Kidney epithelial cell (primary cell): ENCODE measurements at regions not wholly inside any gene's neighbourhood (a gene's known extent, or its start where the extent isn't known, plus 50 kb on each side); places are given as distances from the start of the nearest gene placed in this dataset.
A peak's percentile ranks its signal among the peaks of the same experiment; 100 is the strongest.

Experiments used
- DNase-seq: peaks from one replicate; pipeline ENCODE4 v3.0.0-alpha.2; 2010; ENCODE audit warnings: low read depth
- H3K27me3 ChIP-seq: 2 replicates; pipeline ENCODE4 v1.6.0; 2011; ENCODE audit warnings: low read length; ENCODE audit not compliant: control insufficient read depth, insufficient read depth
- H3K36me3 ChIP-seq: 2 replicates; pipeline ENCODE4 v1.5.1; 2011; ENCODE audit warnings: low read length; ENCODE audit not compliant: control insufficient read depth, insufficient read depth
- H3K4me3 ChIP-seq: 2 replicates; pipeline ENCODE4 v1.5.1; 2011; ENCODE audit warnings: low read depth, mild to moderate bottlenecking, control low read depth, low read length
- CTCF ChIP-seq: IDR thresholded peaks from 2 replicates; pipeline ENCODE4 v1.5.1; 2011; ENCODE audit warnings: mild to moderate bottlenecking, moderate library complexity, low read length, control low read depth, inconsistent platforms; ENCODE audit not compliant: insufficient read depth, poor library complexity, severe bottlenecking

GRCh38 chr9:115169003-115169402, 51.0 kb upstream of the TNC start:
- no peak overlapping the region for H3K4me3 ChIP-seq
- DNase-seq = no peak
- H3K36me3 ChIP-seq = no peaks in the 10 kb centered on the region
- H3K27me3 ChIP-seq = no peaks in the 10 kb centered on the region
- no peak for TF ChIP-seq CTCF

- Histone ChIP-seq H3K4me3 (no peak overlapping the region), H3K27me3 (no peaks in the 10 kb centered on the region), H3K36me3 (no peaks in the 10 kb centered on the region)
- TF ChIP-seq CTCF = peak; percentile 5
- DNase-seq = peak; percentile 53
Observed at GRCh38 chr9:115170358-115171073, 52.6 kb upstream of the TNC start.

- DNase-seq = no peak
- H3K27me3 ChIP-seq = no peaks in the 10 kb centered on the region
- no peak for TF ChIP-seq CTCF
- no peaks in the 10 kb centered on the region for H3K36me3 ChIP-seq
- no peak overlapping the region for H3K4me3 ChIP-seq
Observed at GRCh38 chr9:115171921-115172388, 54.0 kb upstream of the TNC start.

GRCh38 chr9:115182264-115182663, 64.3 kb upstream of the TNC start:
- no peak for DNase-seq
- Histone ChIP-seq H3K4me3 (no peak overlapping the region), H3K36me3 (no peaks in the 10 kb centered on the region), H3K27me3 (no peaks in the 10 kb centered on the region)
- no peak for TF ChIP-seq CTCF

GRCh38 chr9:115183436-115183835, 65.5 kb upstream of the TNC start:
- no peak for DNase-seq
- no peak for TF ChIP-seq CTCF
- H3K36me3 ChIP-seq = no peaks in the 10 kb centered on the region
- no peak overlapping the region for H3K4me3 ChIP-seq
- H3K27me3 ChIP-seq = no peaks in the 10 kb centered on the region

- no peaks in the 10 kb centered on the region for H3K36me3 ChIP-seq
- no peak for TF ChIP-seq CTCF
- no peaks in the 10 kb centered on the region for H3K27me3 ChIP-seq
- H3K4me3 ChIP-seq = no peak overlapping the region
- no peak for DNase-seq
Observed at GRCh38 chr9:115189686-115190085, 71.7 kb upstream of the TNC start.
